ENCODE measurements at regions not wholly inside any gene's neighbourhood (a gene's known extent, or its start where the extent isn't known, plus 50 kb on each side); places are given as distances from the start of the nearest gene placed in this dataset.

GRCh38 chr17:14470417-14470816 lies 169.5 kb downstream of the HS3ST3B1 start:
- H3K4me1 ChIP-seq, result no peaks in the 10 kb centered on the region
- WGBS, 2 donors, result 92 to 98% methylated on average over 4 of the region's 4 CpGs
- no peak overlapping the region for H3K4me3 ChIP-seq (replicated peaks in 1 of 3)
- no peaks in the 10 kb centered on the region for H3K27me3 ChIP-seq
- intact Hi-C loops (cut with DNase I), result no loop called here
- no peaks in the 10 kb centered on the region for H3K36me3 ChIP-seq
- no peak for DNase-seq
- TF ChIP-seq CTCF (IDR thresholded peaks at IDR 0.05) (no peak), POLR2A (IDR thresholded peaks at IDR 0.05) (no peak)
- H3K27ac ChIP-seq, result no peak overlapping the region
- no peaks in the 10 kb centered on the region for H3K9me3 ChIP-seq

GRCh38 chr17:14469971-14470370 lies 169.1 kb downstream of the HS3ST3B1 start:
- intact Hi-C loops (cut with DNase I), result no loop called here
- no peak for DNase-seq
- no peaks in the 10 kb centered on the region for H3K27me3 ChIP-seq
- H3K4me1 ChIP-seq, result no peaks in the 10 kb centered on the region
- H3K36me3 ChIP-seq, result no peaks in the 10 kb centered on the region
- no peak overlapping the region for H3K4me3 ChIP-seq (replicated peaks in 1 of 3)
- no peaks in the 10 kb centered on the region for H3K9me3 ChIP-seq
- WGBS, 2 donors, result 74 to 91% methylated on average over 3 of the region's 3 CpGs
- no peak overlapping the region for H3K27ac ChIP-seq
- TF ChIP-seq POLR2A (IDR thresholded peaks at IDR 0.05), result no peak

GRCh38 chr17:14468858-14469257 lies 168.0 kb downstream of the HS3ST3B1 start:
- Histone ChIP-seq H3K4me1 (no peaks in the 10 kb centered on the region), H3K36me3 (no peaks in the 10 kb centered on the region), H3K4me3 (replicated peaks in 1 of 3) (no peak overlapping the region), H3K27ac (no peak overlapping the region), H3K9me3 (no peaks in the 10 kb centered on the region), H3K27me3 (no peaks in the 10 kb centered on the region)
- WGBS, 2 donors, result 80 to 95% methylated on average over 3 of the region's 3 CpGs
- no peak for TF ChIP-seq CTCF (IDR thresholded peaks at IDR 0.05)
- TF ChIP-seq POLR2A (IDR thresholded peaks at IDR 0.05), result no peak
- intact Hi-C loops (cut with DNase I), result no loop called here
- no peak for DNase-seq

GRCh38 chr17:14461227-14461548 lies 160.3 kb downstream of the HS3ST3B1 start:
- Histone ChIP-seq H3K27ac (no peak overlapping the region), H3K36me3 (no peaks in the 10 kb centered on the region), H3K9me3 (no peaks in the 10 kb centered on the region), H3K4me1 (no peaks in the 10 kb centered on the region), H3K4me3 (replicated peaks in 1 of 3) (no peak overlapping the region), H3K27me3 (no peaks in the 10 kb centered on the region)
- DNase-seq, result no peak
- no peak for TF ChIP-seq CTCF (IDR thresholded peaks at IDR 0.05)
- no peak for TF ChIP-seq POLR2A (IDR thresholded peaks at IDR 0.05)
- intact Hi-C loops (cut with DNase I), result no loop called here
- WGBS, 2 donors, result 57 to 65% methylated on average over 4 of the region's 4 CpGs

- H3K4me1 ChIP-seq, result no peaks in the 10 kb centered on the region
- intact Hi-C loops (cut with DNase I), result no loop called here
- 37 to 51% methylated on average over 2 of the region's 2 CpGs for WGBS, 2 donors
- no peaks in the 10 kb centered on the region for H3K36me3 ChIP-seq
- TF ChIP-seq CTCF (IDR thresholded peaks at IDR 0.05), result no peak
- no peak for TF ChIP-seq POLR2A (IDR thresholded peaks at IDR 0.05)
- no peak overlapping the region for H3K4me3 ChIP-seq (replicated peaks in 1 of 3)
- no peak overlapping the region for H3K27ac ChIP-seq
- no peak for DNase-seq
- no peaks in the 10 kb centered on the region for H3K9me3 ChIP-seq
- no peaks in the 10 kb centered on the region for H3K27me3 ChIP-seq
Measured at GRCh38 chr17:14460516-14461226, 159.8 kb downstream of the HS3ST3B1 start.
